ENCODE measurements at regions not wholly inside any gene's neighbourhood (a gene's known extent, or its start where the extent isn't known, plus 50 kb on each side); places are given as distances from the start of the nearest gene placed in this dataset.

- TF ChIP-seq POLR2A (IDR thresholded peaks at IDR 0.05; ENCODE audit: low read depth, low read length) (no peak), USF2 (IDR thresholded peaks at IDR 0.05; ENCODE audit: low read depth, low read length) (no peak), CEBPB (IDR thresholded peaks at IDR 0.05; ENCODE audit: low read depth, low read length) (no peak), ELK1 (IDR thresholded peaks at IDR 0.05; ENCODE audit: borderline replicate concordance, low read depth, low read length) (no peak), CTCF (conservative IDR thresholded peaks at IDR 0.05; ENCODE audit: low read depth, low read length) (no peak), SMC3 (IDR thresholded peaks at IDR 0.05; ENCODE audit: low read depth, low read length) (no peak), MXI1 (IDR thresholded peaks at IDR 0.05; ENCODE audit: borderline replicate concordance, low read depth, low read length) (no peak), BHLHE40 (IDR thresholded peaks at IDR 0.05; ENCODE audit: low read depth, low read length) (no peak), CHD1 (IDR thresholded peaks at IDR 0.05; ENCODE audit: low read depth, low read length) (no peak), MAZ (IDR thresholded peaks at IDR 0.05; ENCODE audit: borderline replicate concordance, low read depth, low read length) (no peak), FOS (IDR thresholded peaks at IDR 0.05; ENCODE audit: low read depth, low read length) (no peak)
Observed at GRCh38 chr12:24212496-24212895, 263.0 kb upstream of the SOX5 start.

Measured in IMR-90 (cell line).